ENCODE measurements at regions not wholly inside any gene's neighbourhood (a gene's known extent, or its start where the extent isn't known, plus 50 kb on each side); places are given as distances from the start of the nearest gene placed in this dataset.

DNA sequence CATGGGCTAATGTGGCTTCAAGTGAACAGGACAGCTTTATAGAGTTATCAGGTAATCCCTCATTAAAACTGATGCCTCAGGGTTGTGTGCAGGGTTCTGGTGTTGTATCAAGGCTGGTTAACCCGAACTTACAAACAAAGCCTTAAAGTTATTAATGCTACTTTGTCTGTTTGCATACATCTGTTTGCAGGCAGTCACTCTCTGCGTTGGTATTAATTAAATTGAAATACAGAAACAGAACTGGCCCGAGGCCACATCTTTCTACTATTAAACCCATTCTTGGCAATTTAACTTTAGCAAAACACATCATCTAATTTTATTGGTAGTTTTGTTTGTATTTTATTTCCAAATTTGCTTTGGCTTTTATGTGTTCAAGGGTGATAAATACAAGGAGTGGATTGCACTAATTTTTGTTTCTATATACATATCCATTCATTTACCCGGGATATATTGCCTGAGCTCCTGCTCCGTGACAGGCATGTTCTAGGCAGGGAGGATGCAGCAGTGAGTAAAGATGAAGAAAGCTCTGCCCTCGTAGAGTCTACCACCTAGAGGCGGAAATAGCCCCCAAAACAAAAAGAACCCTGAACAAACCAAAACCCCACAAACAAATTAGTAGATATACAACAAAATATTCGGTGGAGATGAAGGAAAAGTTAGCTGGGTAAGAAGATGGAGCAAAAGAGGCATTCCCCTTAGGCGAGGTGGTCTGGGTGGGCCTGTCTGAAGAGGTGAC lies 164.2 kb downstream of the MACROH2A1 start:
- DNase-seq (ENCODE audit: low read depth) = no peak

GRCh38 chr5:135234242-135234641 lies 164.8 kb downstream of the MACROH2A1 start:
- no peak for DNase-seq (ENCODE audit: low read depth)

- no peak for DNase-seq (ENCODE audit: low read depth)
Measured at GRCh38 chr5:135233477-135233876, 165.6 kb downstream of the MACROH2A1 start.

GRCh38 chr5:135232958-135233357 lies 166.1 kb downstream of the MACROH2A1 start:
- no peak for DNase-seq (ENCODE audit: low read depth)

- no peak for DNase-seq (ENCODE audit: low read depth)
Measured at GRCh38 chr5:135231289-135231688, 167.7 kb downstream of the MACROH2A1 start.

DNA sequence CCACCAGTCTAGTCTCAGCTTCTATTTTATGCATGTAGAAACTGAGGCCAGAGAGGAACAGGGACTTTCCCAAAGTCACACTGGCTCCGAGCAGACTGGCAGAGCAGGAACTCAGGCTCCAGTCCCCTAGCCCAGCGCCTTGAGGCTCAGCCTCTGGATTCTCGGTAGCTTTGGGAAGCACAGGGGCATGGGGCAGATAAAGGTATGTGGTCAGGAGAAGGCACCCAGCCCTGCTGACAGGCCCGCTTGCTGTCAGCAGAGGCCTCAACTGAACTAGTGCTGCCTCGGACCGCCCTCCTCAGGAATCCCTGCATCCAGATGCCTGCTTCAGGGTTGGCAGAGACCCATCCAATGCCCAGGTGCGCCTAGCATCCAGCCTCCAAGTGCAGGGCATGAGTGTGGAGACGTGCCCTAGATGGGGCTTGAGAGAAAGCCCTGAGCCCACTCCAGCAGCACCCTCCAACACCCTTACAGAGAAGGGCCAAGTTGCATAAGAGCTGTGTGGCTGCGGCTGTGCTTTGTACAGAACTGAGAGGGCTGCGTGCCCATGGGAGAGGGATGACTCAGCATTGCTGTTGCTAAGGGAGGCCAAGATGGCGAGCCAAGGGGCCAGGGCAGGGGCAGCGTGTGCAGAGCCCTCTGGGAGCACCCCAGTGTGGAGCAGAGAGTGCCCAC lies 168.6 kb downstream of the MACROH2A1 start:
- DNase-seq (ENCODE audit: low read depth) = no peak

DNA sequence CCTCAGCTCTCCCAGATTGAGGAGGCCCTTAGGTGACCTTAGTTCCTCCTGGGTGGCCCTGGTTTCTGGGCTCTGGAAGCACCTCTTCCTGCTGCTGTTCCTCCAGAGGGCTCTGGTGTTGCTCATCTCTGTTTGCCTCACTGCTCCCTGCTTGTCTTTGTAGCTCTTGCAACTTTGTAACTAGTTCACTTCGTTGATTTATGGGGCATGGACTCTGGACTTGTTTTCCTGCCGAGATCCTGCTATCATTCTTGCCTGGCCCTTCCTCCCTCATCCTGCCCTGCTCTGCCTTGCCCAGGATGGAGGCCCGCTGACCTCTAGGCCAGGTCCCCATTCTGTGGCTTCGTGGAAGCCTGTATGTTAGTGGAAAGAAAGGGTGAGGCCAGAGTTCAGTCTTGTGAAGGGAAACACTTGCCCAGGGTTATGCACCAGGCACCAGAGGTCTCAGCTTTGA lies 169.3 kb downstream of the MACROH2A1 start:
- DNase-seq (ENCODE audit: low read depth) = no peak

DNA sequence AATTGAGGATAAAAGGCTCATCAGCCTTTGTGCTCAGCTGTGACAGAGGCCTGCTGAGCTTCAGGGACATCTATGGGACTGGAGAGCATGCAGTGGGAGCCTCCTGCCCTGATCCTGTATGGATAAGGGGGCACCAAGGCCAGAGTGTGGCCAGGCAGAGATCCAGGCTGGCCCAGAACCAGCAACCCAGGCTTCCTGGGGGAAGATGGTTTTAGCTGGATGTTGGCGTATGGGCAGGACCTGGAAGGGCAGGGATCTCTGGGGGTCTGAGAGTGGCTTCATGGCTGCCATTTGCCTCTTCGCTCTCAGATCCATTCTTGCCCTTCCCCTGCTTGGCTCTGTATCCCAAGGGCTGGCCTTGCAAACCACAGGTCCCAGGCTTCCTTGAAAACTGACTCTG lies 169.9 kb downstream of the MACROH2A1 start:
- no peak for DNase-seq (ENCODE audit: low read depth)

DNA sequence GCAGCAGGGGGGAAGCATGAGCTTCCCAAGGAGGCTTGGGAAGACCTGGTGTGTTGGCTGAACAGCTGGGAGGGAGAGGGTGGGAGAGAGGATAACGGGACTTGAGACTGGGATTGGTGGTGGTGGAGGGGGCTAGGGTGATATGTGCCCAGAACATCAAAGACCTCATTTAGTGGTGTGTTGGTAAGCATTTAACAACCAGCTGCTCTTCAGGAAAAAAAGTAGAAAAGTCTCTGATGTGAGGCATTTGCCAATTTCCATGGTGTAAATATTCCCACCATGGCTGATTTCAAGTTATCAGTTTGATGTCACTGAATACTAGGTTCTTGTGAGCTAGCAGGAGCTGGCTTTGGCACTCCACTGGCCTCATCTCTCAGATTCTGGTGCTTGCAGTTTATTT lies 170.8 kb downstream of the MACROH2A1 start:
- DNase-seq (ENCODE audit: low read depth) = no peak

DNA sequence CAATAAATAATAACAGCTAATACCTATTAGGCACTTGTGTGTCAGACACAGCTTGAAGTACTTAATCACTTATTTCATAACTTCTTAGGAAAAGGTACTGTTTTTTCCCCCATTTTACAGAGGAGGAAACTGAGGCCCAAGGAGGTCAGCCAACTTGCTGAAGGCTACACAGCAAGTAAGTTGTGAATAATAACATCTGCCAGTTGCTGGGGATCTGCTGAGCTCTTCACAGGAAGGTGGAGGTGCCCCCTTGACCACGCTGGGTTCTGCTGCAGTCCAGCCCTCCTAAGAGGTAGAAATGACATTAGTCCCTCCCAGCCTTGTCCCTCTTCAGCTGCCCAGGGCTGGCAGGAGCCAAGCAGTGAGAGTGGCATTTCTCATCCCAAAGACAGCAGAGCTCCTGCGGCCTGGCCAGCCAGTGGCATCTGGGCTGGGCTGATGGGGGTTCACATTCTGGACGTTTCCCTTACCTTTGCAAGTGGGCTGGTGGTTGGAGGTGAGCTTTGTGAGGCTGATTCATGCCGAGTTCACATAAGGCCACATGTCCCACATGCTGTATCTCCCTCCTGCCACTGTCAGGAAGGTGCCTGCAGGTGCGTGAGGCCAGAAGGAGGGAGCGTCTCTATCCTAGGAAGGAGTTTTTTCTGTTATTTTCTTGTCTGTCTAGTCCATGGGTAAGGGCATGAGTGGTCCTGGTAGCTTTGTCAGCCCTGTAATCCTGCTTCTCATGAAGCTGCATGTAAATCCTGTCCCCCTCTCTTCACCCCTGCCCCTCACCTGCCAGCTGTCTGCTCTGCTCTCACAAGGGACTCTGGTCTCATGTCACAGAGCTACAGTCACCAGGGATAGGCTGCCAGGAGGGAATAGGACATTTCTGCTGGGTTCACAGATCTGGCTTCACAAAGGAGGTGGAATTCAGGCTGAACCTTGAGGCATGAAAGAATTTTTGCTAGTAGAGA lies 171.7 kb downstream of the MACROH2A1 start:
- DNase-seq (ENCODE audit: low read depth) = no peak

DNA sequence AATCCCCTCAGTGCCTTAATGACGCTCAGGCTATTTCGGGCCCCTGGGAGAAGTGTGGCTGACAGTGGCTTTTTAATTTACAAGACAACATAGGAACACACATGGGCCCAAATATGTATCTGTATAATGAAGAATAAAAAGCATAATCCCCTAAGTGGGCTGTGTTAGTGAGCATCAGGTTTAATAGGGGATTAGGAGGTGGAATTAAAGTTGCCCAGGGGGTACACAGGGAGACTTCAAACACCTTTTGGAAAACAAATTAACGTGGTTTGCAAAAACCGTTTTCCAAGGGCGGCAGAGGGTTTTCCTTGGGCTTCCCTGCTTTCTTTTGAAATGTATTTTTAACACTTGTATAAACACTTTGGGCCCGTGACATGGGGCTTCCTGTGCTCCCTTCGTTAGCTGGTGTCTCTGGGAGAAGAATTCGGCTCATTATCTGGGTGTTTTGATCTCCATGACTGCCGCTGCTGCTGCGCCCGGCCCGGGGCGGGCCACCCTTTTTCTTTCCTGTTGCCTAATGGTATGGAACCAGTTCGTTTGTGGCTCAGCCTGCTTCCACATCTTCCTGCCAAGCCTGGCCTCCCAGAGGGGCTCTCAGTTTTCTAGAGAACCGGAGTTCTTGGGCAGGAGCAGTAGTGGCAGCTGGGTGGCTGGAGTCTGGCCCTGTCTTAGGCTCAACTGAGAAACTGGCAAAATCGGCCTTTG lies 173.0 kb downstream of the MACROH2A1 start:
- DNase-seq (ENCODE audit: low read depth) = no peak

DNA sequence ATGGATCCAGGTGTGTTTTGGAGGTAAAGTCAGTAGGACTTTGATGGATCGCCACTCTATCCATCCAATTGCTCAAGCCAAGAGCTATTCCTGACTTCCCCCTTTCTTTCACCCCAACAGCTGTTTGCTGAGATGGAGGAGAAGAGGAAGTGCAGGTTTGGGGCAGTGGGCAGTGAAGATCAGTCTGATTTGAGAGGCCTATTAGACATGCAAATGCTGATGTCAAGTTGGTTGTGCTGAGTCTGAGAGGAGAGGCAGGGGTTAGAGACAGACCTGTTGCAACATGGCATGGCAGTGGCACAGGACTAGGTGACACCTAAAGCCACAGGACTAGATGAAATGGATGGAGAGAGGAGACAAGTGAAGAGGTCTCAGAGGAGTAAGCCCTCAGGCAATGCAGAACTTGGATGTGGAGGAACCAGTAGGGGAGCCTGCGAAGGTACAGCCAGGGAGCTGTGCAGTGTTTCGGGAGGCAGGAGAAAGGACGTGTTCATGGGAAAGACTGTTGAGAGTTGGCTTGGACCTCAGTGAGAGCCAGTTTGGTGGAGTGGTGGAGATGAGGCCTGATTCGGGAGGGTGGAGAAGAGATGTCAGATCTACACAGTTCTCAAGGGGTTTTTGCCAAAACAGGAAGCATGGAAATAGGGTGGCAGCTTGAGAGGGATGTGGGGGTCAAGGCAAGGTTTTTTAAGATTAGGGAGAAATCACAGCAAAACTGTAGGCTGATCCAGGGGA lies 175.0 kb downstream of the MACROH2A1 start:
- no peak for DNase-seq (ENCODE audit: low read depth)

DNA sequence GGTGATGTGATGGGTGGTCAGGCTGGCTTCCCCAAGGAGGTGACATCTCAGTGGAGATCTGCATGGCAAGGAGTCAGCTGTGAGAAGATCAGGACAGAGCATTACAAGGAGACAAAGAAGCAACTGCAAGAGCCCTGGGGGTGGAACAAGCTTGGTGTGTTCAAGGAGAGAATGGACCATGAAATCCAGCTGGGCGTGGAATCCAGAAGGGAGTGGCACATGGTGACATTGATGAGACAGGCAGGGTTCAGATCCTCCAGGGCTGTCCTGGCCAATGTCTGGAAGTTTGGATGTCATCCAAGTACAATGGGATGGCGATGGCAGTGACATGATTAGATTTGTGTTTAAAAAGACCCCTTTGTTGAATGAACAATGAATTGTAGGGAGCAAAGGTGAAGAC lies 175.6 kb downstream of the MACROH2A1 start:
- DNase-seq (ENCODE audit: low read depth) = no peak

DNA sequence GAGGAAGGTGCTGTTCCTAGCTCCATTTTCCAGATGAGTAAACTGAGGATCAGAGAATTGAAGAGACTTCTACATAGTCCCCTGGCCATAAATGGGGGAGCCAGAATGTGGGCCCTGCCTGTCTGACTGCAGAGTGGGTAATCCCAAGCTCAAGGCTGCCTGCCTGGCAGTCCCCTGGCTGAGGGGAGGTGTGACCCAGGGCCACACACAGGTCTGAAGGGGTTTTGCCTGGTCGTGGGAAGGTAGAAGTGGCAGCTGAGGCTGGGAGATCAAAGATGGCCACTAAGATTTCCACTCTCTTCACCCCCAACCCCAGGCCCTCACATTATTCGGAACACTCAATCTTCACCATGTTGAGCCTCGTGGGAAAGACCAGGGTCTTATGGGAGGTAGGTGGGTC lies 176.3 kb downstream of the MACROH2A1 start:
- DNase-seq (ENCODE audit: low read depth) = no peak

DNA sequence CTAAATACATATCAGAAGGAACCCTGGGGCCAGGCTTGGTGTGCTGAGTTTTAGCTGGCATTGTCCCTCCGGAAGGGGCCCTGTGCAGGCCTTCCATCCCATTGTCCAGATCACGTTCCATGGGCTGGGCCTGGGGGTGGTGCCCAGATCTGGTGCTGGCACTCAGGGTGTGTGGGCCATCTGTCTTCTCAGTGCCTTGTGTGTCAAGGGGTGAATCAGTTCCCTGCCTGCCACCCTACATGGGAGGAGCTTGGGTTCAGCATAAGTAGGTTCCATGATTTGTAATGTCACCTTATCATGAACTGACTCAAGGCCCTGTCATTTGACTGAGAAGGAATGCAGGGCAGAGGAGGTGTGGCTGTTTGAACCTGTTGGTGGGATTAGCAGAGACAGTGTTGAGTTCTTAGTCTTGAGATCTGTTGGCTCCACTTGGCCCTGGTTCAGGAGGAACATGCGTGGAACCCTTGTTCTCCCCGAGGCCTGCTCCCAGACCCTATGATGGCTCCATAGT lies 176.8 kb downstream of the MACROH2A1 start:
- DNase-seq (ENCODE audit: low read depth) = no peak

DNA sequence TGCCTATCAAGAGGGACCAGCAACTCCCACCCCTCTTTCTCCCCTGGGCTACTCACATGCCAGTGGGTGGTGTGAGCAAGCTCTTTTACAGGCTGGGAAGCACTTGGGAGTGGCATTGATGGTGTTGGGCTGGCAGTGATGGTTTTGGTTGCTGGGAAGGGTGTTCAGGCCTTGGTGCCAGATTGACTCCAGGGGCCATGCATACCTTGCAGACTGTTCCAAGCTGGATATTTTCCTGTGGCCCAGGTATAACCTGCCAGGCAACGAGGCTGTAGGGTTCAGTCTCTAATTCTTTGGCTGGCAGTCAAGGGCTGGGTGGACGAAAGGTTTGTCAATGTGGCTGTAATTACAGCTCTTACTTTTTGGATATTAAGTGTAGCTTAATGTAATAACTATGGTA lies 177.3 kb downstream of the MACROH2A1 start:
- DNase-seq (ENCODE audit: low read depth) = no peak

- no peak for DNase-seq (ENCODE audit: low read depth)
Measured at GRCh38 chr5:135221187-135221473, 177.9 kb downstream of the MACROH2A1 start.

DNA sequence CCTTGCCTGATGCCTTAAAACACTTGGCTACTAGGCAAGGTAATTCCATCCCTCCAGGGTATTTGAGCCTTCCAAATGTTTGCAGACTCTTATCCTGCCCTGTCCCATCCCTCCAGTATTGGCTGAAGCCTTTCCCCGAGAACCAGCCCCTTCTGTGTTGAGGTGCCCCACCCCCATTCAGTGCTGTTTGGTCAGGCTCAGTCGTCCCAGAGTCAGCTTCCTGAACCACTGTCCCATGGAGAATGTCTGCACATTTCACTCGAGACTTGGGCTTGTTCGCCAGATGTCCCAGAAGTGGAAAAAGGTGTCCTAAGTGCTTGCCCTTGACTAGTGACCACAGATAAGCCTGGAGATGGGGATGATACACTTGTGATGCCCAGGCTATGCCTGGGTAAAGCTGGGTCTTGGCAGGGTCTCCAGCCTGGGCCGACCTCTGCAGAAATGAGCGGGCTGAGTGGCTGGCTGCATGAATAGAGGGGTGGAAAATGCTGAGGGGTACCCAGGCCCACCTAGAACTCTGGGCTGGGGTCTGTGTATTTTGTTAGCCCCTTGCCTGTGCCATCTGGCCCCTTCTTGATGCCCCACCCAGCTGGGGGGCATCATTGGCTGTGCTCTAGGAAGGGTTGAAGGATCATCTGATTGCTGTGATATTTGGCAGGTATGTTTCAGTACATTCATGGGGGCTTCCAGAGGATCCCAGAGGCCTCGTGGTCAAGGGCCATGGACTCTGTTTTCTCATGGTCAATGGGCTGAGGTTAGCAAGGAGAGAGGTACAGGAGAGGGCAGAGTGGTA lies 178.4 kb downstream of the MACROH2A1 start:
- DNase-seq (ENCODE audit: low read depth) = no peak

GRCh38 chr5:135219868-135220267 lies 179.2 kb downstream of the MACROH2A1 start:
- no peak for DNase-seq (ENCODE audit: low read depth)

DNA sequence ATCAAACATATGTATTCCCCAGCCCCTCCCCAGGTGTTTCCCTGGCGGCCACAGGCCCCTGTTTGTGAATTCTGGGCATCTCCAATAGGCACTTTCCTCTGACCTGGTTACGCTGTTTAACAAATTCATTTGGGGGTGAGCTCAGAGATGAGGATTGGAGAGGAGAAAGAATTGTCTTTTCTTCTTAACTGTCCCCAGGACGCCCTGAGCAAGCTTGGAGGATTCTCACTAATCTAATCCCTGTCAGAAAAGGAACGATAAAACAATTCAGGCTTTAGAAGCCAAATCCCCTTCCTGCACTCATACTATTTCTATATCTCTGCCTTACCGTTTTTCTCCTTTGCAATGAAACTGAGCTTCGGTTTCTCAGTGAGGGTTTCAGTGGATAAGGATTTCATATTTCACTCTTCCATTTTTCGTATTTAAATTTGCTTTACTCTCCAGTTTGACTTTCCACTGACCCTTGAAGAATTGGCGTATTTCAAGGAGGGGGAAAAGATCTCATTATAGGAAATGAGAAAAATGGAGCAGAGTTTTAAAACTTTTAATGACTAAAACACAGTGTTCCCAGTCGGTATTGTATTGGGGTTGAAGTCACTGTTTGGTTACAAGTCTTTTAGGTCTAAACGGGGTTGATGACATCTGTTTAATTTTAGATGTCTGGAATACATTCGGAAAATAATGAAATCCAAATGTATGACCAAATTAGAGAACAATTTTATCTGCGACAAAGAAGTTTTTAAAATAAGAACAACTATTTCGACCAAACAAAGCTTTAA lies 180.1 kb downstream of the MACROH2A1 start:
- DNase-seq (ENCODE audit: low read depth) = no peak
